A673 (cell line): ENCODE measurements at regions not wholly inside any gene's neighbourhood (a gene's known extent, or its start where the extent isn't known, plus 50 kb on each side); places are given as distances from the start of the nearest gene placed in this dataset.

ENCODE experiments used
- BruUV-seq: library from RNA; stranded (reverse); fragments of 400-500 nt; replicated peaks from 2 replicates; lab custom pipeline; 2021; lab: Mats Ljungman, UMichigan
- CTCF ChIA-PET: fragments of 300-600 bp; sonication (Branson Sonifier 250); formaldehyde crosslinking; loops from one replicate; lab custom pipeline; 2022; ENCODE audit warnings: antibody characterized with exemption; lab: Charles Lee
- POLR2A ChIA-PET: fragments of 300-600 bp; sonication (Branson Sonifier 250); formaldehyde crosslinking; loops from one replicate; lab custom pipeline; 2022; ENCODE audit warnings: antibody characterized with exemption; ENCODE audit not compliant: low non-redundant PET; lab: Charles Lee
- DNase-seq: peaks from one replicate; pipeline ENCODE4 v3.0.0-alpha.2; 2015; ENCODE audit warnings: low spot score
- H3K27ac ChIP-seq: fragments of 200-600 bp; sonication (generic); 2 replicates; pipeline ENCODE4 v1.5.1; 2016; ENCODE audit warnings: mixed run types, low read depth, mild to moderate bottlenecking, mixed read lengths, antibody characterized with exemption, low read length; ENCODE audit not compliant: poor library complexity, severe bottlenecking
- H3K27me3 ChIP-seq: fragments of 200-600 bp; sonication (generic); replicated peaks from 2 replicates; pipeline ENCODE4 v1.6.1; 2017; ENCODE audit warnings: mixed run types, low read depth, mild to moderate bottlenecking, mixed read lengths, antibody characterized with exemption, low read length; ENCODE audit not compliant: insufficient read depth, poor library complexity
- H3K36me3 ChIP-seq: fragments of 200-600 bp; sonication (generic); 2 replicates; pipeline ENCODE4 v1.6.1; 2016; ENCODE audit warnings: mixed run types, mild to moderate bottlenecking, mixed read lengths, antibody characterized with exemption, low read length; ENCODE audit not compliant: insufficient read depth, poor library complexity, severe bottlenecking
- H3K4me1 ChIP-seq: fragments of 200-600 bp; sonication (generic); 2 replicates; pipeline ENCODE4 v1.6.1; 2017; ENCODE audit warnings: mixed run types, mild to moderate bottlenecking, mixed read lengths, antibody characterized with exemption, low read length; ENCODE audit not compliant: insufficient read depth, poor library complexity, severe bottlenecking
- H3K4me3 ChIP-seq: fragments of 200-600 bp; sonication (generic); 2 replicates; pipeline ENCODE4 v1.5.1; 2016; ENCODE audit warnings: low read depth, mixed run types, mild to moderate bottlenecking, mixed read lengths, low read length; ENCODE audit not compliant: poor library complexity, severe bottlenecking
- H3K9me3 ChIP-seq: fragments of 200-600 bp; sonication (generic); 2 replicates; pipeline ENCODE4 v1.6.1; 2016; ENCODE audit warnings: mixed run types, low read depth, mild to moderate bottlenecking, mixed read lengths, antibody characterized with exemption, low read length; ENCODE audit not compliant: poor library complexity, severe bottlenecking
- CTCF ChIP-seq: fragments of 300-800, 200-600 bp; sonication (generic); conservative IDR thresholded peaks from 2 replicates; pipeline ENCODE4 v1.5.1; 2017; ENCODE audit warnings: low read depth, mild to moderate bottlenecking, antibody characterized with exemption, low read length, moderate library complexity, mixed read lengths
- EZH2 ChIP-seq: fragments of 200-600 bp; sonication (generic); IDR thresholded peaks from 2 replicates; pipeline ENCODE4 v1.6.1; 2017; ENCODE audit warnings: borderline replicate concordance, low read depth, mild to moderate bottlenecking, mixed read lengths, antibody characterized with exemption, low read length; ENCODE audit not compliant: poor library complexity, severe bottlenecking
- intact Hi-C: fragments of 100-400 bp; cut with micrococcal nuclease; formaldehyde crosslinking; loops from one replicate; pipeline ENCODE4 v1.10.0; 2022; ENCODE audit not compliant: unreplicated experiment

GRCh38 chr2:236360496-236360895 is 96.3 kb upstream of the ASB18 start:
- no peak for DNase-seq
- TF ChIP-seq CTCF (no peak), EZH2 (no peak)
- ChIA-PET POLR2A (no interaction called here), CTCF (no interaction called here)
- Histone ChIP-seq H3K9me3 (no peaks in the 10 kb centered on the region), H3K36me3 (no peaks in the 10 kb centered on the region), H3K4me1 (no peaks in the 10 kb centered on the region), H3K27me3 (peaks cover 55% of the 10 kb centered on the region), H3K27ac (no peak overlapping the region), H3K4me3 (no peak overlapping the region)
- intact Hi-C loops: no loop called here
- BruUV-seq: no TSS peak

- Histone ChIP-seq H3K4me3 (no peak overlapping the region), H3K27me3 (peaks cover 79% of the 10 kb centered on the region), H3K4me1 (no peaks in the 10 kb centered on the region), H3K27ac (no peak overlapping the region), H3K36me3 (no peaks in the 10 kb centered on the region), H3K9me3 (no peaks in the 10 kb centered on the region)
- POLR2A ChIA-PET: interaction anchor here (0.6 kb wide), 1 partner anchor 341 kb away, joined by 14 read pairs; no protein-coding TSS in a partner anchor
- DNase-seq: no peak
- intact Hi-C loops: no loop called here
- BruUV-seq: no TSS peak
- CTCF ChIA-PET: no interaction called here
- no peak for TF ChIP-seq CTCF
- TF ChIP-seq EZH2: no peak
Measured at GRCh38 chr2:236363711-236364277, 99.6 kb upstream of the ASB18 start.

GRCh38 chr2:236365258-236366048 is 101.2 kb upstream of the ASB18 start:
- POLR2A ChIA-PET: no interaction called here
- intact Hi-C loops: no loop called here
- H3K9me3 ChIP-seq: no peaks in the 10 kb centered on the region
- H3K27me3 ChIP-seq: peaks cover 83% of the 10 kb centered on the region
- no peak for DNase-seq
- CTCF ChIA-PET: interaction anchor here (0.6 kb wide), 1 partner anchor 721 kb away, joined by 6 read pairs; no protein-coding TSS in a partner anchor
- TF ChIP-seq EZH2 (no peak), CTCF (no peak)
- no peak overlapping the region for H3K4me3 ChIP-seq
- BruUV-seq: no TSS peak
- no peaks in the 10 kb centered on the region for H3K36me3 ChIP-seq
- no peaks in the 10 kb centered on the region for H3K4me1 ChIP-seq
- H3K27ac ChIP-seq: no peak overlapping the region
